H1 (cell line): ENCODE measurements at regions not wholly inside any gene's neighbourhood (a gene's known extent, or its start where the extent isn't known, plus 50 kb on each side); places are given as distances from the start of the nearest gene placed in this dataset.

ENCODE experiments used
- TCF12 ChIP-seq: IDR thresholded peaks from 2 replicates; pipeline ENCODE4 v1.6.1; 2011; ENCODE audit warnings: low read depth, mild to moderate bottlenecking, low read length

DNA sequence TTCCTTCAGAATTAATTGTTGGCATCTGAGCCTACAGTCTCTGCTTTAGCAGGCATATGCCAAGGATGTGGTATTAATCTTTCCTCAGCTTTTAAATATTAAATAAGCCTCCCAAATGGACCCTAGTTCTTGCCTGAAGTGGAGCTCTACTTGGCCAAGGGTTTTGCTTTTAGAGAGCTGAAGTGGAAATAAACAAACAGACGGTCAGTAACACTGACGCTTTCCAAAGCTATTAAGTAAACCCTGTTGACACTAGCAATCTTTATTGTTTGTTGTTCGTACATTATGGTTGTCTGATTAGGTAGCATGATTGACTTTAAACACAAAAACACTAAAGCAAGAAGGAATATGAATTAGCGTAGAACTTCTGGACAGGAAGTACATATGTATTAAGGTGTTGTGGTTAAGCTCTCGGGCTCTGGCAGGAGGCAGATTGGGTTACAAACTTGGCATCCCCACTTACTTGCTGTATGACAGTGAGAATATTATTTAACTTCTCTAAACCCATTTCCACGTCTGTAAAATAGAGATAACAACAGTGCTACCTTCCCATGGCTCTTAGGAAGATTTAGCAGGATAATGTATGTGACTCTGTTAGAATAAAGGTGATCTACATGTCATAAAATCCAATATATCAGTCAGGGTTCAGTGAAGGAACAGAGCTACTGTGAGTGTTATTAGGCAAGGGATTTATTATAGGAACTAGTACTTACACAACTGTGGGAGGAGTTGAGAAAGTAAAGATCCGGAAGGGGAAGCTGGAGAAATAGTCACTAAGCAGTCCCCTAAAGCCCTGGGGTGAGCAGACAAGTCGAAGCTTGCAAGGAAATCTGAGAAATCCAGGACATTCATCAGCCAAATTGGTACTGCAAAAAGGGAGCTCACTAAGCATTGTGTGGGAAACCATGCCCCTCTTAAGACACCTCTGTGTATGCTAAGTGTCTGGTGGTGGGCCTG is 92.2 kb upstream of the ATF7IP start (continued):
- TF ChIP-seq TCF12: no peak
